ENCODE measurements at regions not wholly inside any gene's neighbourhood (a gene's known extent, or its start where the extent isn't known, plus 50 kb on each side); places are given as distances from the start of the nearest gene placed in this dataset.
"Not testable (repeated sequence)": the region's sequence is repeated elsewhere in the genome, so short reads cannot be mapped to it uniquely, and the experiment has no call there.

- no peaks in the 10 kb centered on the region for H3K9me3 ChIP-seq
- no peaks in the 10 kb centered on the region for H3K4me1 ChIP-seq
- ATAC-seq = no peak
- no peaks in the 10 kb centered on the region for H3K27me3 ChIP-seq
- H3K36me3 ChIP-seq = no peaks in the 10 kb centered on the region
- WGBS, 2 donors (ENCODE audit: low coverage in 1 of 2) = 77 to 78% methylated on average over 2 of the region's 2 CpGs
- no peak overlapping the region for H3K27ac ChIP-seq
- no peak overlapping the region for H3K4me3 ChIP-seq
- no peak for TF ChIP-seq EP300 (IDR thresholded peaks at IDR 0.05)
These were observed 191.6 kb downstream of the C9orf152 start for GRCh38 chr9:110016340-110016739.

GRCh38 chr9:110020216-110020615 lies 187.7 kb downstream of the C9orf152 start:
- not testable (repeated sequence) for H3K9me3 ChIP-seq, H3K27me3 ChIP-seq, H3K4me3 ChIP-seq, ATAC-seq, H3K27ac ChIP-seq, H3K4me1 ChIP-seq, H3K36me3 ChIP-seq
- WGBS, 2 donors (ENCODE audit: low coverage in 1 of 2) = 69 to 78% methylated on average over 2 to 3 of the region's 4 CpGs

GRCh38 chr9:110021891-110022290 lies 186.1 kb downstream of the C9orf152 start:
- no peak for TF ChIP-seq EP300 (IDR thresholded peaks at IDR 0.05)
- no peak for TF ChIP-seq CTCF (IDR thresholded peaks at IDR 0.05)
- TF ChIP-seq POLR2A (IDR thresholded peaks at IDR 0.05) = no peak
- no peak for TF ChIP-seq POLR2AphosphoS5 (IDR thresholded peaks at IDR 0.05)
- H3K27ac ChIP-seq = no peak overlapping the region
- no peaks in the 10 kb centered on the region for H3K36me3 ChIP-seq
- WGBS, 2 donors (ENCODE audit: low coverage in 1 of 2) = 60 to 69% methylated on average over 1 to 2 of the region's 2 CpGs
- H3K27me3 ChIP-seq = no peaks in the 10 kb centered on the region
- no peak for ATAC-seq
- H3K9me3 ChIP-seq = no peaks in the 10 kb centered on the region
- H3K4me3 ChIP-seq = no peak overlapping the region
- H3K4me1 ChIP-seq = no peaks in the 10 kb centered on the region

GRCh38 chr9:110023221-110023620 lies 184.7 kb downstream of the C9orf152 start:
- ATAC-seq, H3K4me3 ChIP-seq, H3K9me3 ChIP-seq, H3K4me1 ChIP-seq, H3K27ac ChIP-seq, H3K36me3 ChIP-seq, H3K27me3 ChIP-seq: not testable (repeated sequence)
- 80 to 100% methylated on average over 2 to 8 of the region's 8 CpGs for WGBS, 2 donors (ENCODE audit: low coverage in 1 of 2)

- ATAC-seq = no peak
- H3K9me3 ChIP-seq = no peaks in the 10 kb centered on the region
- H3K27me3 ChIP-seq = no peaks in the 10 kb centered on the region
- H3K36me3 ChIP-seq = no peaks in the 10 kb centered on the region
- peaks cover 0 to 7% (median 0%) of the 10 kb centered on the region in 3 donors for H3K4me1 ChIP-seq
- no peak overlapping the region for H3K4me3 ChIP-seq
- TF ChIP-seq POLR2AphosphoS5 (IDR thresholded peaks at IDR 0.05) = no peak
- no peak for TF ChIP-seq EP300 (IDR thresholded peaks at IDR 0.05)
- no peak for TF ChIP-seq POLR2A (IDR thresholded peaks at IDR 0.05)
- no peak for TF ChIP-seq CTCF (IDR thresholded peaks at IDR 0.05)
- 88 to 93% methylated on average over 3 to 4 of the region's 4 CpGs for WGBS, 2 donors (ENCODE audit: low coverage in 1 of 2)
- H3K27ac ChIP-seq = no peak overlapping the region
These were observed 182.3 kb downstream of the C9orf152 start for GRCh38 chr9:110025551-110026170.

- no peak overlapping the region for H3K4me3 ChIP-seq
- no peaks in the 10 kb centered on the region for H3K36me3 ChIP-seq
- peaks cover 0 to 7% (median 0%) of the 10 kb centered on the region in 3 donors for H3K4me1 ChIP-seq
- H3K9me3 ChIP-seq = no peaks in the 10 kb centered on the region
- ATAC-seq = peak; percentile 67
- WGBS, 2 donors (ENCODE audit: low coverage in 1 of 2) = 29 to 32% methylated on average over 6 of the region's 6 CpGs
- TF ChIP-seq CTCF (IDR thresholded peaks at IDR 0.05) (no peak), POLR2AphosphoS5 (IDR thresholded peaks at IDR 0.05) (peak; percentile 16)
- no peaks in the 10 kb centered on the region for H3K27me3 ChIP-seq
- peak overlapping the region in 3 of 4 donors; percentile 2 to 37 (median 3) for H3K27ac ChIP-seq
These were observed 180.3 kb downstream of the C9orf152 start for GRCh38 chr9:110027671-110028081.
